DOHH2 (cell line): ENCODE measurements at regions not wholly inside any gene's neighbourhood (a gene's known extent, or its start where the extent isn't known, plus 50 kb on each side); places are given as distances from the start of the nearest gene placed in this dataset.
"Not testable (repeated sequence)": the region's sequence is repeated elsewhere in the genome, so short reads cannot be mapped to it uniquely, and the experiment has no call there.

Experiments
- H3F3A ChIP-seq: fragments of 200-600 bp; sonication (generic), shearing (Covaris generic); 2 replicates; pipeline ENCODE4 v1.6.0; 2016; ENCODE audit warnings: antibody characterized with exemption, mild to moderate bottlenecking; ENCODE audit not compliant: control insufficient read depth, insufficient read depth
- H3K27ac ChIP-seq: fragments of 200-600 bp; sonication (generic); 2 replicates; pipeline ENCODE4 v1.5.1; 2014; ENCODE audit warnings: low read depth, mild to moderate bottlenecking, low read length, moderate library complexity
- H3K27me3 ChIP-seq: fragments of 200-600 bp; sonication (generic); 2 replicates; pipeline ENCODE4 v1.6.1; 2014; ENCODE audit warnings: mild to moderate bottlenecking, low read length, mixed read lengths; ENCODE audit not compliant: control insufficient read depth
- H3K36me3 ChIP-seq: fragments of 200-600 bp; sonication (generic); 2 replicates; pipeline ENCODE4 v1.6.1; 2014; ENCODE audit warnings: mild to moderate bottlenecking, low read length, moderate library complexity, mixed read lengths; ENCODE audit not compliant: control insufficient read depth
- H3K4me1 ChIP-seq: fragments of 200-600 bp; sonication (generic); 2 replicates; pipeline ENCODE4 v1.6.1; 2014; ENCODE audit warnings: mild to moderate bottlenecking, low read length, mixed read lengths; ENCODE audit not compliant: control insufficient read depth
- H3K4me2 ChIP-seq: fragments of 200-600 bp; sonication (generic); 2 replicates; pipeline ENCODE4 v1.6.0; 2014; ENCODE audit warnings: mild to moderate bottlenecking, low read length, moderate library complexity
- H3K4me3 ChIP-seq: fragments of 200-600 bp; sonication (generic); 2 replicates; pipeline ENCODE4 v1.5.1; 2014; ENCODE audit warnings: mild to moderate bottlenecking, low read length, mixed read lengths
- H3K79me2 ChIP-seq: fragments of 200-600 bp; sonication (generic); 2 replicates; pipeline ENCODE4 v1.6.1; 2014; ENCODE audit warnings: mild to moderate bottlenecking, low read length, mixed read lengths; ENCODE audit not compliant: control insufficient read depth
- H3K9me2 ChIP-seq: fragments of 200-600 bp; sonication (generic); replicated peaks from 2 replicates; pipeline ENCODE4 v1.6.1; 2014; ENCODE audit warnings: mild to moderate bottlenecking, low read length, mixed read lengths; ENCODE audit not compliant: control insufficient read depth
- H3K9me3 ChIP-seq: fragments of 200-600 bp; sonication (generic); 2 replicates; pipeline ENCODE4 v1.6.1; 2014; ENCODE audit warnings: antibody characterized with exemption, low read length, mixed read lengths; ENCODE audit not compliant: control insufficient read depth, insufficient read depth
- H4K20me1 ChIP-seq: fragments of 200-600 bp; sonication (generic); 2 replicates; pipeline ENCODE4 v1.6.0; 2014; ENCODE audit warnings: low read depth, mild to moderate bottlenecking, antibody characterized with exemption, low read length, moderate library complexity; ENCODE audit not compliant: control insufficient read depth, insufficient read depth
- CTCF ChIP-seq: fragments of 200-600 bp; sonication (generic); IDR thresholded peaks from one replicate; pipeline ENCODE4 v1.5.1; 2014; ENCODE audit warnings: antibody characterized with exemption, mild to moderate bottlenecking, low read depth, low read length; ENCODE audit not compliant: poor library complexity, severe bottlenecking
- EZH2phosphoT487 ChIP-seq: fragments of 200-600 bp; sonication (generic); IDR thresholded peaks from 2 replicates; pipeline ENCODE4 v1.6.1; 2017; ENCODE audit warnings: borderline replicate concordance, mild to moderate bottlenecking, antibody characterized with exemption, low read length, moderate library complexity, mixed read lengths

GRCh38 chr11:123323568-123323967, 106.5 kb upstream of the GRAMD1B start:
- H3K9me3 ChIP-seq, result no peaks in the 10 kb centered on the region
- H4K20me1 ChIP-seq, result no peaks in the 10 kb centered on the region
- H3K79me2 ChIP-seq, result no peaks in the 10 kb centered on the region
- H3K4me3 ChIP-seq, result no peak overlapping the region
- H3K36me3 ChIP-seq, result no peaks in the 10 kb centered on the region
- H3K27me3 ChIP-seq, result peaks cover 7% of the 10 kb centered on the region; the same call in 1 of the 2 replicates
- no peaks in the 10 kb centered on the region for H3F3A ChIP-seq
- H3K9me2 ChIP-seq, result no peaks in the 10 kb centered on the region
- peaks cover 5% of the 10 kb centered on the region for H3K4me1 ChIP-seq
- H3K27ac ChIP-seq, result no peak overlapping the region
- TF ChIP-seq EZH2phosphoT487 (no peak), CTCF (no peak)
- no peak overlapping the region for H3K4me2 ChIP-seq

DNA sequence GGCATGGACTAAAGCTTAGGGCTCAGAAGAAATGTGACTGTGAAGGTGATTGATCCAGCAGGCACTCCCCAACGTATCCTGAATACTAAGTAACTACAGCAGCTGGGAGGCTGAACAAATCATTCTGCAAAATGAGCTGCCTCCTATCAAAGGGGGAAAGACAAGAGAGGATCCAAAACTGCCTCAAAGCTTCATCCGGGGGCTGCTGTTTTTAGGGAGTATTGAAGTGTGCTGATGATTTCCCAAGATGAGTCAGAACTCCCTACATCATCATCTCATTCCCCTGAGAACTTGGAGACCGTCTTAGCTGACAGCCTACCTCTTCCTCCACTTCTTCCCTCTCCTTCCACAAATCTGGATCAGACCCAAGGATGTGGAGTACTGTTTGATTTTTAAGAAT, 108.4 kb upstream of the GRAMD1B start:
- Histone ChIP-seq H3K9me2 (no peaks in the 10 kb centered on the region), H3K4me1 (no peaks in the 10 kb centered on the region), H3K36me3 (no peaks in the 10 kb centered on the region), H4K20me1 (no peaks in the 10 kb centered on the region), H3F3A (no peaks in the 10 kb centered on the region), H3K9me3 (no peaks in the 10 kb centered on the region), H3K4me3 (no peak overlapping the region), H3K27ac (no peak overlapping the region), H3K27me3 (peaks cover 7% of the 10 kb centered on the region; the same call in 1 of the 2 replicates), H3K79me2 (no peaks in the 10 kb centered on the region), H3K4me2 (no peak overlapping the region)
- TF ChIP-seq CTCF (no peak), EZH2phosphoT487 (no peak)

- Histone ChIP-seq H3K4me2 (no peak overlapping the region), H3K4me1 (no peaks in the 10 kb centered on the region), H3K4me3 (no peak overlapping the region), H4K20me1 (no peaks in the 10 kb centered on the region), H3K79me2 (no peaks in the 10 kb centered on the region), H3K9me2 (no peaks in the 10 kb centered on the region), H3K27ac (no peak overlapping the region), H3K9me3 (no peaks in the 10 kb centered on the region), H3K27me3 (peaks cover 3% of the 10 kb centered on the region; the same call in 1 of the 2 replicates), H3F3A (no peaks in the 10 kb centered on the region), H3K36me3 (no peaks in the 10 kb centered on the region)
- TF ChIP-seq EZH2phosphoT487 (no peak), CTCF (no peak)
Measured at GRCh38 chr11:123318623-123319022, 111.4 kb upstream of the GRAMD1B start.

DNA sequence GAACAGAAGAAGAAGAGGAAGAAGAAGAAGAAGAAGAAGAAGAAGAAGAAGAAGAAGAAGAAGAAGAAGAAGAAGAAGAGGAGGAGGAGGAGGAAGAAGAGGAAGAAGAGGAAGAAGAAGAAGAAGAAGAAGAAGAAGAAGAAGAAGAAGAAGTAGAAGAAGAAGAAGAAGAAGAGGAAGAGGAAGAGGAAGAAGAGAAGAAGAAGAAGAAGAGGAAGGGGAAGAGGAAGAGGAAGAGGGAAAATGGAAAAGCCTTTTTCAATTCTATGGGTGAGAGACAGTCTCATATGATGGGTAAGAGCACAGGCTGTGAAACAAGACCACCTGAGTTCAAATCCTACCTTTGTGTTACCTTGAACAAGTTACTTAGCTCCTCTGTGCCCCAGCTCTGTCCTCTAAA, 111.9 kb upstream of the GRAMD1B start:
- not testable (repeated sequence) for H3K27ac ChIP-seq

More for the DNA sequence above, 111.9 kb upstream of the GRAMD1B start:
- H3K9me3 ChIP-seq, H3K4me1 ChIP-seq, H3F3A ChIP-seq, H3K4me3 ChIP-seq, H3K36me3 ChIP-seq, H3K4me2 ChIP-seq, H3K27me3 ChIP-seq, H3K9me2 ChIP-seq, H4K20me1 ChIP-seq, H3K79me2 ChIP-seq: not testable (repeated sequence)
